Sigmoid colon (tissue), 4 donors: ENCODE measurements at regions not wholly inside any gene's neighbourhood (a gene's known extent, or its start where the extent isn't known, plus 50 kb on each side); places are given as distances from the start of the nearest gene placed in this dataset.

Experiments used
- CTCF ChIP-seq, 4 experiments: fragments of 450-650 bp in 3 of 4; fragments of 200-600 bp in 1 of 4; IDR thresholded peaks; one replicate each; pipeline ENCODE4 v1.5.1; 2016 to 2019; ENCODE audit warnings: antibody characterized with exemption in 4 of 4, mild to moderate bottlenecking in 3 of 4, moderate library complexity in 2 of 4
- EP300 ChIP-seq, 4 donors: sonication (generic); formaldehyde crosslinking; IDR thresholded peaks; one replicate each; pipeline ENCODE4 v1.6.1; 2017; ENCODE audit warnings: antibody characterized with exemption in 4 of 4
- POLR2A ChIP-seq, 2 donors: fragments of 450-650 bp; IDR thresholded peaks; one replicate each; pipeline ENCODE4 v1.6.1; 2016; ENCODE audit warnings: antibody characterized with exemption in 2 of 2, mild to moderate bottlenecking in 2 of 2, moderate library complexity in 2 of 2
- POLR2AphosphoS5 ChIP-seq, 4 donors: sonication (generic); formaldehyde crosslinking; IDR thresholded peaks; one replicate each; pipeline ENCODE4 v1.6.1; 2017; ENCODE audit warnings: antibody characterized with exemption in 4 of 4

- TF ChIP-seq POLR2A (IDR thresholded peaks at IDR 0.05) (no peak), CTCF (IDR thresholded peaks at IDR 0.05) (no peak), EP300 (IDR thresholded peaks at IDR 0.05) (no peak), POLR2AphosphoS5 (IDR thresholded peaks at IDR 0.05) (no peak)
Observed at GRCh38 chr6:139877828-139878405, 503.5 kb upstream of the CITED2 start.
